DLD1 (cell line): ENCODE measurements at regions not wholly inside any gene's neighbourhood (a gene's known extent, or its start where the extent isn't known, plus 50 kb on each side); places are given as distances from the start of the nearest gene placed in this dataset.

Experiments
- in situ Hi-C: cut with HindIII; loops from 2 replicates; pipeline ENCODE4 v1.10.0; 2017; ENCODE audit warnings: low sequenced_read_pairs

DNA sequence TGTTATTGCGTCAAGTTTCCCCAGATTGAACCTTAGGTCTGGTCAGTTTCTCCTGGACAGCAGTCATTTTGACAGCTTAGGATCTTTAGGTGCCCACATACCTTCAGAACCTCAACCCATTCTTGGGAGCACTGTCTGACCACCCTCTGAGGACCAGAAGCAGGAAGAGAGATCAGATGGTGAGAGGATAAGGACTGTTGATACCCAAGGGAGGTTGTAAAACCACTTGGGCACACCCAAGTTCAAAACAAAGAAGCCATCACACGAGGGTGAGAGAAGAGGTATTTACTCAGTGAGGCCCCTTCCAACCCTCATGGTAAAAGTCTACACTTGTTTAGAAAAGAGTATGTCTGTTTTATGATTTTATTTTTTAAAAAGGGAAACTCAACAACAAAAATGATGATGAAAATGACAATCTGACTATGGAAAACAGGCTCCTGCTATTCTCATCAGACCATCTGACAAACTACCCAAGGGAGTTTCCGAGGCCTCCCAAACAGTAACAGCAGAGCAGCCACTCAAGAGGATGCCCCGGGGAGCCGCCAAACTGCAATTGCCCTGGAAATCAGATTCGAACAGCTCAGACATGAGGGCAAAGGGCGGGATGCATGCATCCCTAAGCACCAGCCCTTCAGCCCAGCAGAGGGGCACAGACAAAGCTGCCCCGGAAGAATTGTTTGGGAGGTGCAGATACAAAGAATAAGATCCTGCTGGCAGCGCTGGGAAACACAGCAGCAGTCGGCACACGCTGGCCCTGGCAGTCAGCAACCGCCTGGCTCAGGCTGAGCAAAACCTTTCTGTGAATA lies 162.6 kb upstream of the PLEKHG7 start:
- in situ Hi-C loops: no loop called here

DNA sequence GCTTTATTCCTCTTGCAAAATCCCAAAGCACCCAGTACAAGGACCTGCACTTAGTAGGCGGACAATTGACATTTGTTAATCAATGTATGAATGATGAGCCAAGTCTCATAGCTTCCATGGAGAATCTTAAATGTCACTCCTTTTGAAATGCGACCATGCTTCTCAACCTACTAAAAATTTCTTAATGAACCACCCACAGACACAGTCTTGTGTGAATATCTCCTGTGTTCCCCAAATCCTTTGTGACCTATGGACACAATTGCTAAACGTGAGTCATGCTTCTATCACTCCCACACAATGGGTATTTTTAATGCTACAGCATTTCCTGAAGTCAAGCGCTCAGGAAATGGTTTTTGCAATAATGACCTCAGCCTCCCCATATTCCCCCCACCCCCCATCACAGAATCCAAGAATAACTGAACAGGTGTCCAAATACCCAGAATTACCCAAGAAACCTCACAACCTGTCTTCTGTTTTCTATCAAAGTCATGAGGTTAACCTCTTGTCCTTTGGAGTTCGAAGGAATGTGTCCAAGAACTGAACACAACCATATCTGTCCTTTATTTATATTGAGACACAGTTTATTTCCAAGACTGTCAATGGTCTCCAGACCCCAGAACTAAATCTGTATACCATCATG lies 163.6 kb upstream of the PLEKHG7 start:
- in situ Hi-C loops: no loop called here

- in situ Hi-C loops: no loop called here
Observed at GRCh38 chr12:92537290-92537960, 165.4 kb upstream of the PLEKHG7 start.

DNA sequence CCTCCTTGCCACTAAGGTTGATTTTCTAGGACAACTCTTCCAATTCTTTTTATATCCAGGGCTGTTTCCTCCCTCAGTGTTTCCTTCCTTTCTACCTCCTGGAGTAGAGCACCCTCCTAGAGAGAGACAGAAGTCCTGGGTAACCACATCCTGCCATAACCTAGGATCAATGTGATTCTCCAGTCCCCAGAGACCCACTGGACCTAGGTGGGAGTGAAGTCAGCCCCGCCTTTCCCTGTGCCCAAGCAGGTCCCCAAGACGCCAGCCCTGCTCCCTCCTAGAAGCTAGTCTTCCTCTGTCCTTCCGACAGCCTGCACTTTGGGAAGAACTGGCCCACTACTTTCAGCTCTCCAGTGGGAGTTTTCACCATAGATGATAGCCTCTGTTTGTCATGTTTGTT lies 166.8 kb upstream of the PLEKHG7 start:
- in situ Hi-C loops: no loop called here

GRCh38 chr12:92533280-92533890 lies 169.4 kb upstream of the PLEKHG7 start:
- in situ Hi-C loops: no loop called here

DNA sequence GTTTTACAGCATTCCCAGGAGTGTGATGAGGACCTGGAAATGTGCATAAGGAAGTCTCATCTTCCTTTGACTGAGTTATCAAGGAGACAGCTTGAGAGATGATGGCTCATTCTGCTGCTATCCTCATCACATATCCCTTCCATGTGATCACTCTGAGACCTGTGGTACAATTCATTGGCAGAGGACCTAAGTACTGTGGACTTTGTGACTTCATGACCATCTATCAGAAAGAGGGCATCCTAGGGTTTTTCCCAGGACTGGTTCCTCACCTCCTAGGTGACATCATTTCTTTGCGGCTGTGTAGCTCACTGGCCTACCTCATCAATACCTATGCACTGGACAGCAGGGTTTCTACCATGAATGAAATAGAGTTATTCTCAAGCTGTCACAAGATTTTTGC lies 172.1 kb upstream of the PLEKHG7 start:
- in situ Hi-C loops: no loop called here

DNA sequence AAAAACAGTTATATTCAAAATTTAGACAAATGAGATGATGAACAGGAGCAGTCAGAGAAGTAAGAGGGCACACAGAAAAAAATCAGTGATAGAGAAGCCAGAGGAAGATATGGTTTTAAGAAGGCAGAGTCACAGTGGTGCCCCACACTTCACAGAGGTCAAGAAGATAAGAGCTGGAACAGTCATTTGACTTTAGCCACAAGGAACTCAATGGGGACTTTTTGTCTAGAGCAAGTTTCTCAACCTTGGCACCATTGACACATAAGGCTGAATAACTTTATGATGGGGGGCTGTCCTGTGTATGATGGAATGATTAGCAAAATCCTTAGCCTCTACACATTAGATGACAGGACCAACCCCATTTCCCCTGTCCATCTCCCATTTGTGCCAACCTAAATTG lies 172.8 kb upstream of the PLEKHG7 start:
- in situ Hi-C loops: no loop called here

- in situ Hi-C loops: no loop called here
Observed at GRCh38 chr12:92528586-92528985, 174.2 kb upstream of the PLEKHG7 start.

- in situ Hi-C loops: no loop called here
Observed at GRCh38 chr12:92528097-92528496, 174.7 kb upstream of the PLEKHG7 start.

- in situ Hi-C loops: no loop called here
Observed at GRCh38 chr12:92524489-92524888, 178.3 kb upstream of the PLEKHG7 start.

DNA sequence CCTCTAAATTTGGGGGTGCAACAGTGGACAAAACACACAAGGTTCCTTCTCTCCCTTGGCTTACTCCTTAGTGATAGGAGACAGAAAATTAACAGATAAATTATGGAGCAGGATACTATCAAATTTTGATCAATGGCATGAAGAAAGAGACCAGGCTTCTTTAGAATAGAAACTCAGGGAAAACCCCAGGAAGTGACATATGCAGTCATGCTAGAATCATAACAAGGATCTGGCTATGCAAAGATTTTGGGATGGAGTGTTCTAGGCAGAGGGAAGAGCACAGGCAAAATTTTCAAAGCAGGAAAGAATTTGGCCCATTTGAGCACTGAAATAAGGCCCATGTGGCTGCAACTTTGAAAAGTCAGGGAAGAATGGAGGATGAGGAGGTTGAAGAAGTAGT lies 182.3 kb upstream of the PLEKHG7 start:
- in situ Hi-C loops: no loop called here

DNA sequence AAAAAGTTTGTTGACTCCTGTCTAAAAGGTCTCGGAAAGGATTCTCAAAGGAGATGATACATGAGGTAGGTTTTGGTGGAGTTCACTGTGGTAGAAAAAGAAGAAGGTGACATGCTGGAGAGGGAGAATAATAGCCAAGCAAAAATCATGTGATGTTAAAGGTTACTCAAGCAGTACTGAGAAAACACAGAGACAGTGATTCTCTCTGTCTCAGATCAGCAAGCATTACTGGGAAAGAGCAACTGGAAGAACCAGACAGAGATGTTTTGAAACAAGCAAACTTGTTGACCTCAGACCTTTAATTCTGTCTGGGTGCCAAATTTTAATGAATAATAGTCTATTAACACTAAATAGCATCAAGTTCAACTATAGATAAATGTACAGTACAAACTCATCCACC lies 183.5 kb upstream of the PLEKHG7 start:
- in situ Hi-C loops: no loop called here

GRCh38 chr12:92518071-92518470 lies 184.7 kb upstream of the PLEKHG7 start:
- in situ Hi-C loops: no loop called here

- in situ Hi-C loops: no loop called here
Observed at GRCh38 chr12:92516277-92516600, 186.6 kb upstream of the PLEKHG7 start.

- in situ Hi-C loops: no loop called here
Observed at GRCh38 chr12:92513231-92513730, 189.5 kb upstream of the PLEKHG7 start.

- in situ Hi-C loops: no loop called here
Observed at GRCh38 chr12:92511786-92512185, 191.0 kb upstream of the PLEKHG7 start.

DNA sequence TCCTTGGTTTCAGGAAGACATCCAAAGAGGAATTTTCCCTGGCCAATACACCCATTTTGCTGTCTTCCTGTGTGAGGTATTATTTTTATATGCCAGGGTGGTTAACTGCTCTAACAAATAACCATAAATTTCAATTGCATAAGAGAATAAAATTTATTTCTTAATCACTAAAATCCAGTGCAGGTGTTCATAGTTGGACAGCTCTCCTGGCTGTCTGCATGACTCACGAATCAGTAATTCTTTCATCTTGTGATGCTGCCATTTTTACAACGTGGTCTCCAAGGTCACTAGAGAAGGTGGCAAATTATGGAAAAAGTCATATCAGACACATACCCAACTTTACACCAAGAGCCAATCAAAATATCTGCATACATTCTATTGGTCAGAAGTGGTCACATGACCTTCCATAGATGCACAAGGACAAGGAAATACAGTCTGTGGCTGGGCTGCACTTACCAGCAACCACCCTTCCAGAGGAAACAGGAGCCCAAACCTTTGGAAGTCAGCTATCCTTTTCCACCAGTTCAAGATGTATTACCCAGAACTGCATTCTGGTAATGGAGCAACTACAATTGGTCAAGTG lies 193.5 kb upstream of the PLEKHG7 start:
- in situ Hi-C loops: no loop called here

GRCh38 chr12:92506891-92507290 lies 195.9 kb upstream of the PLEKHG7 start:
- in situ Hi-C loops: no loop called here

GRCh38 chr12:92506460-92506859 lies 196.3 kb upstream of the PLEKHG7 start:
- in situ Hi-C loops: no loop called here

- in situ Hi-C loops: no loop called here
Observed at GRCh38 chr12:92505254-92506231, 197.2 kb upstream of the PLEKHG7 start.
